ENCODE measurements at regions not wholly inside any gene's neighbourhood (a gene's known extent, or its start where the extent isn't known, plus 50 kb on each side); places are given as distances from the start of the nearest gene placed in this dataset.

DNA sequence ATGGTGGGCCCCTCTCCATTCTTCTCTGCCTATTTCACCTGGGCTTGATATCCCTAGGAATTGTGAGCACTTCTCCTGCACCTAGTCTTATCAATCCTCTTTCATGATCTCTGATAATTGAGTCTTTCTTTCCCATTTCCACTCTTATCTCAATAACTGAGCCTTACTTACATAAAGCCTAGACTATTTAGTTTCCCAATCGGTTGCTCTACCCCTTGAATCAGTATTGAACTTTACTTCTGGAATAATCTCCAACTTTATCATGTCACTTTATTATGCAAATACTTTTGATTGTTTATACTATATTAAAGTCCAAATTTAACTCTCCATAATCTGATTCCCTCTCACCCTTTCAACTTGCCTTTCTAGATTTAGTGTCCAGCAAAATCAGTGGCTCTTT is 222.7 kb downstream of the SPRY1 start:
- Histone ChIP-seq H3K27me3 (ENCODE audit: control insufficient read depth in 1 of 2, insufficient read depth in 2 of 2, low read length in 2 of 2) (no peaks in the 10 kb centered on the region), H3K9me3 (ENCODE audit: control insufficient read depth in 2 of 2, insufficient read depth in 1 of 2, low read depth in 1 of 2, low read length in 1 of 2) (no peaks in the 10 kb centered on the region), H3K27ac (ENCODE audit: low read depth in 2 of 2, low read length in 1 of 2) (no peak overlapping the region), H3K4me3 (ENCODE audit: low read depth in 1 of 2, low read length in 2 of 2) (no peak overlapping the region), H3K4me1 (ENCODE audit: control insufficient read depth in 2 of 2, insufficient read depth in 2 of 2, low read length in 1 of 2) (no peaks in the 10 kb centered on the region), H3K36me3 (ENCODE audit: control insufficient read depth in 2 of 2, insufficient read depth in 2 of 2, low read length in 1 of 2) (no peaks in the 10 kb centered on the region)
- WGBS, 2 donors: 64 to 73% methylated on average over 1 of the region's 1 CpG

DNA sequence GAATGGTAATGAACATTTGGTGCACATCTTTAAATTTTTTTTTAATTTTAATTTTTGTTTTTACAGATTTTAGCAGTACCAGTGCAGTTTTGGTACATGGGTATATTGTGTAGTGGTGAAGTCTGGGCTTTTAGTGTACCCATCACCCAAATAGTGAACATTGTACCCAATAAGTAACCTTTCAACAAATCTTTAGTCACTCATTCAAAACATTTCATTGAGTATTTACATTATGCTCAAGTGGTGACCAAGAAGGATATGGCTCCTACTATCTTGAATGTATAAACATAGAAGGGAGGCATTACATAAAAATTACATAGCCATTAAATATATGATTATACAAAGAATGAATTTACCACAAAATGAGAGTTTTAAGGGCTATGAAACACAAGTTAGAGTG is 223.3 kb downstream of the SPRY1 start:
- no peaks in the 10 kb centered on the region for H3K27me3 ChIP-seq (ENCODE audit: control insufficient read depth in 1 of 2, insufficient read depth in 2 of 2, low read length in 2 of 2)
- no peaks in the 10 kb centered on the region for H3K36me3 ChIP-seq (ENCODE audit: control insufficient read depth in 2 of 2, insufficient read depth in 2 of 2, low read length in 1 of 2)
- H3K27ac ChIP-seq (ENCODE audit: low read depth in 2 of 2, low read length in 1 of 2): no peak overlapping the region
- no peak overlapping the region for H3K4me3 ChIP-seq (ENCODE audit: low read depth in 1 of 2, low read length in 2 of 2)
- H3K4me1 ChIP-seq (ENCODE audit: control insufficient read depth in 2 of 2, insufficient read depth in 2 of 2, low read length in 1 of 2): no peaks in the 10 kb centered on the region
- H3K9me3 ChIP-seq (ENCODE audit: control insufficient read depth in 2 of 2, insufficient read depth in 1 of 2, low read depth in 1 of 2, low read length in 1 of 2): no peaks in the 10 kb centered on the region

DNA sequence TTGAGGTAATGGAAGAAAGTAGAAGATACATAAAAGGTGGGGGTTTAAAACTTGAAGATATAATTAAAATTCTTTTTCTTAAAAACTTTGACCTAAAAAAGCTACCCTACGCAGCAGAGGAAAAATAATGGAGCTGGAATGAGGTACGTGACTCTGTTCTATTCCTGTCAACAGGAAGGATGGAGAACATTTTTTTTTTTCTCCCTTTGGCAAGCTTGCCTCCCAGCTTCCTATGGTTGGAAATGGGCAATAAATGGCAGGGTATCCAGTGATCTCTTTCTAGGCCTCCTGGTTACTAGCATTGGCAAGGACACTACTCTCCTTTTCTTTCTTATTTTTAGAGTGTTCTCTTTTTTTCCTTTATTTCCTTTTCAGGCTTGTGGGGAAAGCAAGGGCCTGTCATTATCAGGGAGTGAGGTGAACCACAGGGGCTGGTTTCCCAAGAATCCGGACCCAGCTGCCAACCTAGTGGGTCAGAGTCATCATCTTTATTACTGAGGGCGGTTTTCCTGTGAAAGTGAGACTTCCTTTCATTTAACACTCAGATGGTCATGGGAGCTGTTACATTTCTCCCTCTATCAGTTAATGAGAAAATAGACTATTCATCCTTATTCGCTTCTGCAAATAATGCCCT is 224.6 kb downstream of the SPRY1 start:
- Histone ChIP-seq H3K9me3 (ENCODE audit: control insufficient read depth in 2 of 2, insufficient read depth in 1 of 2, low read depth in 1 of 2, low read length in 1 of 2) (no peaks in the 10 kb centered on the region), H3K27ac (ENCODE audit: low read depth in 2 of 2, low read length in 1 of 2) (no peak overlapping the region), H3K4me3 (ENCODE audit: low read depth in 1 of 2, low read length in 2 of 2) (no peak overlapping the region), H3K4me1 (ENCODE audit: control insufficient read depth in 2 of 2, insufficient read depth in 2 of 2, low read length in 1 of 2) (no peaks in the 10 kb centered on the region), H3K36me3 (ENCODE audit: control insufficient read depth in 2 of 2, insufficient read depth in 2 of 2, low read length in 1 of 2) (no peaks in the 10 kb centered on the region), H3K27me3 (ENCODE audit: control insufficient read depth in 1 of 2, insufficient read depth in 2 of 2, low read length in 2 of 2) (no peaks in the 10 kb centered on the region)
- WGBS, 2 donors: 68 to 70% methylated on average over 5 of the region's 5 CpGs

- Histone ChIP-seq H3K36me3 (ENCODE audit: control insufficient read depth in 2 of 2, insufficient read depth in 2 of 2, low read length in 1 of 2) (no peaks in the 10 kb centered on the region), H3K4me1 (ENCODE audit: control insufficient read depth in 2 of 2, insufficient read depth in 2 of 2, low read length in 1 of 2) (no peaks in the 10 kb centered on the region), H3K27me3 (ENCODE audit: control insufficient read depth in 1 of 2, insufficient read depth in 2 of 2, low read length in 2 of 2) (no peaks in the 10 kb centered on the region), H3K9me3 (ENCODE audit: control insufficient read depth in 2 of 2, insufficient read depth in 1 of 2, low read depth in 1 of 2, low read length in 1 of 2) (no peaks in the 10 kb centered on the region), H3K27ac (ENCODE audit: low read depth in 2 of 2, low read length in 1 of 2) (no peak overlapping the region), H3K4me3 (ENCODE audit: low read depth in 1 of 2, low read length in 2 of 2) (no peak overlapping the region)
- 88% methylated on average over 1 of the region's 1 CpG for WGBS, 2 donors
Measured at GRCh38 chr4:123622572-123622971, 226.0 kb downstream of the SPRY1 start.

DNA sequence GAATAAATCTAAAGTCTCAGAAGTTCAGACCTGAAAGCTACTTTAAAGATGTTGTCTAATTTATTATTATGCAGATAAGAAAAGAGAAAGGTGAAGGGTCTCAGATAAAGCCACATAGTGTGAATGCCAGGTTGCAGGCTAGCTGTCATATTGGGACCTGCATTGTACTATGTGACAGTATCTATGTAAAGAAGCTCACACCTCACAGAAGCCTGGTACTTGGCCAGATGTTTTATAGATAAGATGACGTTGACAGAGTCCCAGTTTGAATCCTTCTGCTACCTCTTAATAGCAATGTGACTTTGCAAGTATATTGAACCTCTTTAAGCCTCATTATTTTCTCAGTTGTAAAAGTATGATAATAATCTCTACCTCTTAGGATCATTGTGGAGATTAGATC is 227.0 kb downstream of the SPRY1 start:
- Histone ChIP-seq H3K36me3 (ENCODE audit: control insufficient read depth in 2 of 2, insufficient read depth in 2 of 2, low read length in 1 of 2) (no peaks in the 10 kb centered on the region), H3K9me3 (ENCODE audit: control insufficient read depth in 2 of 2, insufficient read depth in 1 of 2, low read depth in 1 of 2, low read length in 1 of 2) (no peaks in the 10 kb centered on the region), H3K27me3 (ENCODE audit: control insufficient read depth in 1 of 2, insufficient read depth in 2 of 2, low read length in 2 of 2) (no peaks in the 10 kb centered on the region), H3K27ac (ENCODE audit: low read depth in 2 of 2, low read length in 1 of 2) (no peak overlapping the region), H3K4me3 (ENCODE audit: low read depth in 1 of 2, low read length in 2 of 2) (no peak overlapping the region), H3K4me1 (ENCODE audit: control insufficient read depth in 2 of 2, insufficient read depth in 2 of 2, low read length in 1 of 2) (no peaks in the 10 kb centered on the region)
- 56 to 75% methylated on average over 1 of the region's 1 CpG for WGBS, 2 donors

DNA sequence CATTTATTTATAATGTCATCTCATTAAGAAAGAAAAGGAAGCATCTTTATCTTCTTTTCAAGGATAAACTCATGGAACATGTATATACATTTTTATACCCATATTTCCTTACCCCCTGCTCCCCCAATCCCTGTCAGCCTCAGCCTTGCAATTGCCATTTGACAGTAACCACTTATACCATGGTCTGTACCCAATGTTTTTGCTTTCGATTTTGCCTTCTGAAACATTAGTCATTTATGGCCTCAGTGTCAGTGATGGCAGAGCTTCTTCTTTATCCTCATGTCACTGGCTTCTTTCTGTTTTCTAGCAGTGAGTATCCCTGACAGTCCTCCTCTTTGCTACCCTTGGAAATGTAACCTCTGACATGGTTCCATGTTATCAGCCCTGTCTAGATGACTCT is 228.4 kb downstream of the SPRY1 start:
- Histone ChIP-seq H3K4me3 (ENCODE audit: low read depth in 1 of 2, low read length in 2 of 2) (no peak overlapping the region), H3K27me3 (ENCODE audit: control insufficient read depth in 1 of 2, insufficient read depth in 2 of 2, low read length in 2 of 2) (no peaks in the 10 kb centered on the region), H3K4me1 (ENCODE audit: control insufficient read depth in 2 of 2, insufficient read depth in 2 of 2, low read length in 1 of 2) (no peaks in the 10 kb centered on the region), H3K27ac (ENCODE audit: low read depth in 2 of 2, low read length in 1 of 2) (no peak overlapping the region), H3K36me3 (ENCODE audit: control insufficient read depth in 2 of 2, insufficient read depth in 2 of 2, low read length in 1 of 2) (no peaks in the 10 kb centered on the region), H3K9me3 (ENCODE audit: control insufficient read depth in 2 of 2, insufficient read depth in 1 of 2, low read depth in 1 of 2, low read length in 1 of 2) (no peaks in the 10 kb centered on the region)
- WGBS, 2 donors: 68 to 72% methylated on average over 1 of the region's 1 CpG

- no peaks in the 10 kb centered on the region for H3K36me3 ChIP-seq (ENCODE audit: control insufficient read depth in 2 of 2, insufficient read depth in 2 of 2, low read length in 1 of 2)
- H3K4me1 ChIP-seq (ENCODE audit: control insufficient read depth in 2 of 2, insufficient read depth in 2 of 2, low read length in 1 of 2): no peaks in the 10 kb centered on the region
- no peak overlapping the region for H3K27ac ChIP-seq (ENCODE audit: low read depth in 2 of 2, low read length in 1 of 2)
- no peak overlapping the region for H3K4me3 ChIP-seq (ENCODE audit: low read depth in 1 of 2, low read length in 2 of 2)
- 92 to 93% methylated on average over 1 of the region's 1 CpG for WGBS, 2 donors
- no peaks in the 10 kb centered on the region for H3K9me3 ChIP-seq (ENCODE audit: control insufficient read depth in 2 of 2, insufficient read depth in 1 of 2, low read depth in 1 of 2, low read length in 1 of 2)
- no peaks in the 10 kb centered on the region for H3K27me3 ChIP-seq (ENCODE audit: control insufficient read depth in 1 of 2, insufficient read depth in 2 of 2, low read length in 2 of 2)
Measured at GRCh38 chr4:123628288-123628687, 231.7 kb downstream of the SPRY1 start.

- Histone ChIP-seq H3K27me3 (ENCODE audit: control insufficient read depth in 1 of 2, insufficient read depth in 2 of 2, low read length in 2 of 2) (no peaks in the 10 kb centered on the region), H3K4me1 (ENCODE audit: control insufficient read depth in 2 of 2, insufficient read depth in 2 of 2, low read length in 1 of 2) (no peaks in the 10 kb centered on the region), H3K4me3 (ENCODE audit: low read depth in 1 of 2, low read length in 2 of 2) (no peak overlapping the region), H3K36me3 (ENCODE audit: control insufficient read depth in 2 of 2, insufficient read depth in 2 of 2, low read length in 1 of 2) (no peaks in the 10 kb centered on the region), H3K9me3 (ENCODE audit: control insufficient read depth in 2 of 2, insufficient read depth in 1 of 2, low read depth in 1 of 2, low read length in 1 of 2) (no peaks in the 10 kb centered on the region), H3K27ac (ENCODE audit: low read depth in 2 of 2, low read length in 1 of 2) (no peak overlapping the region)
- whole genome bisulfite sequencing, 2 donors: 65 to 66% methylated on average over 7 of the region's 7 CpGs
Measured at GRCh38 chr4:123631786-123632692, 235.4 kb downstream of the SPRY1 start.

DNA sequence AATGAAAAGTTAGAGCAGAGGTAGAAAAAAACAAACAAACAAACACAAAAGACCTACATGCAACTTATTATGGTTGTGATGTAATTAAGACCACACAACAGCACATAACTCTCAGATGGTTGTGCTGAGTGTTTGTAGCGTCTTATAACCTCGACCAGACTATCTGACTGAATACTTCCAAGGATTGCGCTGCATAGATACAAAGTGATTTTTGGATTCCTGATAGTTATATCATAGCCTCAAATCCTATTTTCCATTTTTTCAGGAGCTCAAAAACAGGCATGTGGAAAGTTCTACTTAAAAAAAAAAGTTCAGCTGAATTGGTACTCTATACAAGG is 236.1 kb downstream of the SPRY1 start:
- WGBS, 2 donors: 84 to 93% methylated on average over 3 of the region's 3 CpGs

DNA sequence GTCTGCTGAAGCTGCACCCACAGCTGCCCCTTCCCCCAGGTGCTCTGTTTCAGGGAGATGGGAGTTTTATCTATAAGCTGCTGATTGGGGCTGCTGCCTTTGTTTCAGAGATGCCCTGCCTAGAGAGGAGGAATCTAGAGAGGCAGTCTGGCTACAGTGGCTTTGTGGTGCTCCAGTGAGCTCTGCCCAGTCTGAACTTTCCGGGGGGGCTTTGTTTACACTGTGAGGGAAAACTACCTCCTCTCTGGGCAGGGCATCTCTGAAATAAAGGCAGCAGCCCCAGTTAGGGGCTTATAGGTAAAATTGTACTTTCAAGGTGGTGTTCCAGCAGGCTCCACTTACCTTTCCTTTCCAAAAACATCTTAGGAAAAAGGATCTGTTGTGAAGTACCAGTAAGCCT is 242.2 kb downstream of the SPRY1 start:
- Histone ChIP-seq H3K36me3 (ENCODE audit: control insufficient read depth in 2 of 2, insufficient read depth in 2 of 2, low read length in 1 of 2) (no peaks in the 10 kb centered on the region), H3K9me3 (ENCODE audit: control insufficient read depth in 2 of 2, insufficient read depth in 1 of 2, low read depth in 1 of 2, low read length in 1 of 2) (no peaks in the 10 kb centered on the region), H3K27ac (ENCODE audit: low read depth in 2 of 2, low read length in 1 of 2) (no peak overlapping the region), H3K4me1 (ENCODE audit: control insufficient read depth in 2 of 2, insufficient read depth in 2 of 2, low read length in 1 of 2) (no peaks in the 10 kb centered on the region), H3K27me3 (ENCODE audit: control insufficient read depth in 1 of 2, insufficient read depth in 2 of 2, low read length in 2 of 2) (no peaks in the 10 kb centered on the region), H3K4me3 (ENCODE audit: low read depth in 1 of 2, low read length in 2 of 2) (no peak overlapping the region)
- 40 to 67% methylated on average over 1 of the region's 1 CpG for WGBS, 2 donors

More for the DNA sequence above, 236.1 kb downstream of the SPRY1 start:
- Histone ChIP-seq H3K36me3 (ENCODE audit: control insufficient read depth in 2 of 2, insufficient read depth in 2 of 2, low read length in 1 of 2) (no peaks in the 10 kb centered on the region), H3K4me3 (ENCODE audit: low read depth in 1 of 2, low read length in 2 of 2) (no peak overlapping the region), H3K27ac (ENCODE audit: low read depth in 2 of 2, low read length in 1 of 2) (no peak overlapping the region), H3K27me3 (ENCODE audit: control insufficient read depth in 1 of 2, insufficient read depth in 2 of 2, low read length in 2 of 2) (no peaks in the 10 kb centered on the region), H3K4me1 (ENCODE audit: control insufficient read depth in 2 of 2, insufficient read depth in 2 of 2, low read length in 1 of 2) (no peaks in the 10 kb centered on the region), H3K9me3 (ENCODE audit: control insufficient read depth in 2 of 2, insufficient read depth in 1 of 2, low read depth in 1 of 2, low read length in 1 of 2) (no peaks in the 10 kb centered on the region)
